Renal cortical epithelial cell (primary cell): ENCODE measurements at regions not wholly inside any gene's neighbourhood (a gene's known extent, or its start where the extent isn't known, plus 50 kb on each side); places are given as distances from the start of the nearest gene placed in this dataset.
A peak's percentile ranks its signal among the peaks of the same experiment; 100 is the strongest.
"Not testable (repeated sequence)": the region's sequence is repeated elsewhere in the genome, so short reads cannot be mapped to it uniquely, and the experiment has no call there.

Experiments used
- DNase-seq: peaks from one replicate; pipeline ENCODE4 v3.0.0-alpha.2; 2011; ENCODE audit warnings: low read depth

DNA sequence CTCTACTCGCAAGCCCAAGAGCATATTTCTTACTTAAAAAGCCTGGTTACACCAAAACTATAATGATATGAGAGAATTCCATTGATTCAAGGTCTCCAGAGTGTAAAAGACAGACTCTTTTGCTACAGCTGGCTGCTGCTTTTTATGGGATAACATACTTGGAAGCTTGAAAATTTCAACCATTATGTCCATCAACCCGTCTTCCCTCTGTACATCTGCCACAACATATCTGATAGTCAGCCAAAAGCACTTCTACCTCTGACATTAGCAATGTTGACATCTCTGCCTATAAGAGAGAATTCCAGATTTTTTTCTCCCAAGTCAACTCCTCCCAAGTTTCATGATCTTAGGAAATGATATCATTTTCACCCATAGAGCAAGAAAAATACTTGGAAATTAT, 54.4 kb upstream of the IQCM start:
- DNase-seq = no peak

DNA sequence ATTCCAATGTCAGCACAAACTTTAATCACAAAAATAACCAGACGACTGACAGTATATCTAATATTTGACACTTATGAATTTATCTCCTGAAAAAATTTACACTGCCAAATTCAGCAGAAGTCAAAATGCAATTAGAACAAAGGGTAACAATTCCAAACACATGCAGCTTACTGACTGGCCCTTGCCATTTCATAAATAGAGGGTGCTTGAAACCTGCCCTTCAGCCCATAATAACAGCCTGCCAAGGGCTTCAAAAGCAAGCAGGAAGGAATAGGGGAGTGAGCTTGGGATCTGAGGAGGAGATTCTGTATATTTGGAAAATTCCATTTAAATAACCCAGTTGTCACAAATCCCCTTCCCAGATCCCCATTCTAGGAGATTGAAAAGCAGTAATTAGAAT, 66.1 kb upstream of the IQCM start:
- DNase-seq = no peak

DNA sequence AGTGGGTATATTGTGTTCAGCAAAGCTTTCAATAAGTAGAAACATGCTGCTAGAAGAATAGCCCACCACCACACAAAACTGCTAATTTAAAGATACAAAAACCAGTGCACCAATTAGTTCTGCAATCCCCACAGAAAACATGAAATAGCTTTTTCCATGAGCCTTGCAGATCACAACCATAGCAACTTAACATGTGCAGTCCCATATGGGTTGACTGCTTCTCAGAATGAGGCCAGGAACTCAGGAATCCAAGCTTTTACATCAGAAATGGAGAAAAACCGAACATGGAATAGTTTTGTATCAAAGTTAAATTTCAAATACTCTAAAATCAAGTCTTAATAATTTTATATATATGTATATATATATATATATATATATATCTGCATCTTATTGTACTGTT, 66.6 kb upstream of the IQCM start:
- no peak for DNase-seq

DNA sequence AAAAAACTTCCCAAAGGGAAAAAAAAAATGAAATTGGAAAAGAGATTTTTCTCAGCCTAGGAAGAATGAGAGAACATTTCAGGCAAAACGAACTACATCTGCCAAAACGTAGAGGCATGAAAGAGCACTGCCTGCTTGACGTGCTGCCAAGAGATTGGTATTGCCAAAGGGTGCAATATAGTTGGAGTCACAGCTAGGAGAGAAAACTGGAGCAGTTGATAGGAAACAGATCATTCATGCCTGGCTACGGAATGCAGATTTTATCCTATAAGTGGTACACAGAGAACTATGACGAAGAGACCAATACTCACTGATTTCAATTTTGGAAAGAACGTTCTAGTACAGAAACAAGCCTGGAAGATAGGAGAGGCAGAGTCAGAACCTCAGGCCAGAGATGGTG, 68.4 kb upstream of the IQCM start:
- peak; percentile 14 for DNase-seq

- DNase-seq = peak; percentile 83
Measured at GRCh38 chr4:149884529-149885181, 69.0 kb upstream of the IQCM start.

GRCh38 chr4:149885896-149886295, 70.3 kb upstream of the IQCM start:
- peak; percentile 65 for DNase-seq

DNA sequence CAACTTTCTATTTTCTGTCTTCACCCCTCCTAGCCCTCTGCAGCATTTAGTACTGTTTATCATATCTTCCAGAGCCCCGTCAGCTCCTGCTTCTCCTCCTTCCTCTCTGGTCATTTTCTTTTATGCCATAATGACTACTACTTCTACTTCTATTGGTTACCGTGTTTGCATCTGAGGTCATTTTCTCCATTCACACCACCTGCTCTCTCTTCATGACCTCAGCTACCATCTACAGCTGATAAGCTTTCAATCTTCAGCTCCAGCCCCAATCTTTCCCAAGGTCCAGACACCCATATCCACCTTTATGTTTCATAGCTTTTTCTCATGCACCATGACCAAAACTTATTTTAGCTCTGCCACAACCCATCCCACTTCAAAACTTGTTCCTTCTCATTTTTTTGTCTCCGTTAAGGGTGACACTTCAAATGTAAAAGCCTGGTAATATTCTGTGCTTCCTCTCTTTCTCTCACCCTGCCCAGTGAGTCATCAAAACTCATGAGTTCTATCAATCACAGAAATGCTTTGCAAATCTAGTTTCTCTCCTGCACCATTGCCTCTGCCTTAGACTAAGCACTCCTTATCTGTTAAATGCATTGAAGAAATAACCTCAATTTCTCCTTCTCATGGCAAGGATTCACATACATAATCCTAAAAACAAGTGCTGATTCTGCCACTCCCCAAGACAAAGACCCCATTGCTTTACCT, 71.3 kb upstream of the IQCM start:
- peak; percentile 26 for DNase-seq

GRCh38 chr4:149889991-149890390, 74.3 kb upstream of the IQCM start:
- no peak for DNase-seq

GRCh38 chr4:149890531-149890930, 74.9 kb upstream of the IQCM start:
- DNase-seq = no peak

- DNase-seq = peak; percentile 13
Measured at GRCh38 chr4:149891426-149891825, 75.8 kb upstream of the IQCM start.

DNA sequence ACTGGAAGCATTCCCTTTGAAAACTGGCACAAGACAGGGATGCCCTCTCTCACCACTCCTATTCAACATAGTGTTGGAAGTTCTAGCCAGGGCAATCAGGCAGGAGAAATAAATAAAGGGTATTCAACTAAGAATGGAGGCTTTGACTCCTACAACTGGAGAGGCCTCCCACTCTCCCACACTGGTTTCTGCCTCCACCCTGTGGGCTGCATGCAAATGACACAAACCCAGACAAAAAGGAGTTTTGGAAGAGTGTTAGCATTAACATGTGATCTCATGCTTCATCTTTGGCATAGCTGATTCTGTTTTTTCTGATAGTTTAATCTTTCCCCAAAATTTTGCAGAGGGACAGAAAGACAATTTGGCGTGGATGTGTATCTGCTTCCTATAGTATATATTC, 80.8 kb upstream of the IQCM start:
- peak; percentile 33 for DNase-seq

- DNase-seq = peak; percentile 64
Measured at GRCh38 chr4:149897783-149898182, 82.1 kb upstream of the IQCM start.

DNA sequence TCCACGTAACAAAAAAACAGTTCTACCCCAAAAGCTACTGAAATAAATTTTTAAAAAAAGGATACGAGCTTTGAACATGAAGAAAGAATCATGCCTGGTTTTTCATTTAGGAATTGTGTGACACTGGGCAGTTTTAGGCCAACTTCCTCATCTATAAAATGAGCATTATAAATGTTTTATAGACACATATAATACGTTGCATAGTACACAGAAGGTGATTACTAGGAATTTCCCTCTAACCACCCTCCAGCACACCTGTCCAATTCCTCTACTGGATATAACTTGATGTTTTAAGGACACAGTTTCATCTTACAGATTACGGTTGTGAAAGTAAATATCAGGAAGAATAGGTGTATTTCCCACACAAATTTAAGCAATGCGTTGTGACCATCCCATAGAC, 85.5 kb upstream of the IQCM start:
- DNase-seq = no peak

- no peak for DNase-seq
Measured at GRCh38 chr4:149902242-149902641, 86.6 kb upstream of the IQCM start.

DNA sequence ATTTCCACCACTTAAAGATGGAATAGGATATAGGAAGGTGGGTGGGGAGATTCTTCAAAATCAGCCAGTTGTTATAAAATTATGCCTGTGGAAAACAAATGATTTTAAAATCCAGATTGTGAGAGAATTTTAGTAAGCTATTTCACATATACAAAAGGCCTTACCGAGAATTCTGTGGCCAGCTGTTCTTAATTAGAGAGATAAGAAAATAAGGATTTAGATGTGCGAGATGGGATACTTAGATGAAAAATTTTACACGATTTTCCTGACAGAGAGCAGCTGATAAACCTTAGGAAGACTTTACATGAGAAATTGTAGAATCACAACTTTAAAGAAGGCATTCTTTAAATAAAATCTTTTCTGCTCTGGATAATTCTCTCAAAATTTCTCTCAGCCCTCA, 94.5 kb upstream of the IQCM start:
- no peak for DNase-seq

GRCh38 chr4:149910604-149911350, 95.1 kb upstream of the IQCM start:
- DNase-seq = peak; percentile 13

- DNase-seq = no peak
Measured at GRCh38 chr4:149911354-149911753, 95.7 kb upstream of the IQCM start.

- peak; percentile 8 for DNase-seq
Measured at GRCh38 chr4:149912000-149912399, 96.4 kb upstream of the IQCM start.

- peak; percentile 52 for DNase-seq
Measured at GRCh38 chr4:149914119-149915115, 98.8 kb upstream of the IQCM start.

DNA sequence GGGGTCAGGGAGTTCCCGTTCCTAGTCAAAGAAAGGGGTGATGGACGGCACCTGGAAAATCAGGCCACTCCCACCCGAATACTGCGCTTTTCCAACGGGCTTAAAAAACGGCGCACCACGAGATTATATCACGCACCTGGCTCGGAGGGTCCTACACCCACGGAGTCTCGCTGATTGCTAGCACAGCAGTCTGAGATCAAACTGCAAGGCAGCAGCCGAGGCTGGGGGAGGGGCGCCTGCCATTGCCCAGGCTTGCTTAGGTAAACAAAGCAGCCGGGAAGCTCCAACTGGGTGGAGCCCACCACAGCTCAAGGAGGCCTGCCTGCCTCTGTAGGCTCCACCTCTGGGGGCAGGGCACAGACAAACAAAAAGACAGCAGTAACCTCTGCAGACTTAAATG, 100.1 kb upstream of the IQCM start:
- not testable (repeated sequence) for DNase-seq

DNA sequence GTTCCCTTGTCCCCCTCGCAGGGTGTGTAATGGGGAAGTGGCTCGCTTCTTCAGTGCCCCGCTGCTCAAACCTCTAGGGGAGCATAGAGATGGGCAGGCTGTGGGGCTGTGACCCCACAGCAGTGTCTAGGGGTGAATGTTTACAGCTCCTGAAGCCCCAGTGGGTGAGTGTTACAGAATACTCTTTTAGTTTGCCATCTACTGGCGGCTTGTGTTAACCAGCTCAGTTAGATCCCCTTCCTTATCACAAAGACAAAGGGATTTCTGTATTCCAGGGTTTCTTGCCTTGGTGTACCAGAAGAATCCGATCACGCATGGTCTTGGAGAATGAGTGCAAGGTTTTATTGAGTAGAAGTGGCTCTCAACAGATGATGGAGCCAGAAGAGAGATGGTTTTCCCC, 108.1 kb upstream of the IQCM start:
- DNase-seq = no peak

DNA sequence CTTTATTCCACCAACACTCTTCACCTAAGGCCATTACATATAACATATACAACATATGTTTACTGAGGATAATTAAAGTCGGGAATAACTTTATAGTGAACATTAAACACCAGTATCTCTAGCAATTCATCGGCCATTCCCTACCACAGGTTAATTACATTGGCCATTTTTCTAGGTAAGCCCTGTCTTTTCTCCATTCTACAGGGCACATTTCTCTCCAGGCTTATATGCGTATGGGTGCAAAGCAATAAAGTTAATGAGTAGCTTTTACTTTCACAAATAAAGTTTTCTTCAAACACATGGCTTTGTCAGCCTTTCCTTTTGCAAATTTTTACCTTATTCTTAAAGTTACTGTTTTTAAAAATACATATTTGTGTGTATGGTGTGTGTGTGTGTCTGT, 111.9 kb upstream of the IQCM start:
- no peak for DNase-seq
